Right lobe of liver (tissue), 4 donors: ENCODE measurements at regions not wholly inside any gene's neighbourhood (a gene's known extent, or its start where the extent isn't known, plus 50 kb on each side); places are given as distances from the start of the nearest gene placed in this dataset.

Experiments
- POLR2A ChIP-seq: fragments of 450-650 bp; IDR thresholded peaks from one replicate; pipeline ENCODE4 v1.6.1; 2017; ENCODE audit warnings: antibody characterized with exemption, mild to moderate bottlenecking
- TF ChIP-seq, protein P1 (sequence below), 4 donors: fragments of 200-600 bp in 3 of 4; fragments of 450-650 bp in 1 of 4; IDR thresholded peaks; one replicate each; pipeline versions ENCODE4 v1.5.1 to v1.8.0; 2016 to 2022; ENCODE audit warnings: antibody characterized with exemption in 4 of 4, mild to moderate bottlenecking in 2 of 4
- donor health status: DM: no; HTN: no; CAD: no.
- donor health status: DM: no; HTN: no; CAD: no.
- donor health status: DM: no; HTN: yes; CAD: no.

- TF ChIP-seq, protein P1, sequence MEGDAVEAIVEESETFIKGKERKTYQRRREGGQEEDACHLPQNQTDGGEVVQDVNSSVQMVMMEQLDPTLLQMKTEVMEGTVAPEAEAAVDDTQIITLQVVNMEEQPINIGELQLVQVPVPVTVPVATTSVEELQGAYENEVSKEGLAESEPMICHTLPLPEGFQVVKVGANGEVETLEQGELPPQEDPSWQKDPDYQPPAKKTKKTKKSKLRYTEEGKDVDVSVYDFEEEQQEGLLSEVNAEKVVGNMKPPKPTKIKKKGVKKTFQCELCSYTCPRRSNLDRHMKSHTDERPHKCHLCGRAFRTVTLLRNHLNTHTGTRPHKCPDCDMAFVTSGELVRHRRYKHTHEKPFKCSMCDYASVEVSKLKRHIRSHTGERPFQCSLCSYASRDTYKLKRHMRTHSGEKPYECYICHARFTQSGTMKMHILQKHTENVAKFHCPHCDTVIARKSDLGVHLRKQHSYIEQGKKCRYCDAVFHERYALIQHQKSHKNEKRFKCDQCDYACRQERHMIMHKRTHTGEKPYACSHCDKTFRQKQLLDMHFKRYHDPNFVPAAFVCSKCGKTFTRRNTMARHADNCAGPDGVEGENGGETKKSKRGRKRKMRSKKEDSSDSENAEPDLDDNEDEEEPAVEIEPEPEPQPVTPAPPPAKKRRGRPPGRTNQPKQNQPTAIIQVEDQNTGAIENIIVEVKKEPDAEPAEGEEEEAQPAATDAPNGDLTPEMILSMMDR (IDR thresholded peaks at IDR 0.05): no peak
- TF ChIP-seq POLR2A: no peak
Observed at GRCh38 chr3:99430348-99431134, 207.9 kb upstream of the COL8A1 start.
